HG02852 (cell line): ENCODE measurements at regions not wholly inside any gene's neighbourhood (a gene's known extent, or its start where the extent isn't known, plus 50 kb on each side); places are given as distances from the start of the nearest gene placed in this dataset.

Source experiments
- ATAC-seq: cut with Tn5 transposase; IDR thresholded peaks from one replicate; pipeline ENCODE4 v1.9.1; 2021; ENCODE audit warnings: mild to moderate bottlenecking, moderate library complexity; ENCODE audit not compliant: unreplicated experiment

DNA sequence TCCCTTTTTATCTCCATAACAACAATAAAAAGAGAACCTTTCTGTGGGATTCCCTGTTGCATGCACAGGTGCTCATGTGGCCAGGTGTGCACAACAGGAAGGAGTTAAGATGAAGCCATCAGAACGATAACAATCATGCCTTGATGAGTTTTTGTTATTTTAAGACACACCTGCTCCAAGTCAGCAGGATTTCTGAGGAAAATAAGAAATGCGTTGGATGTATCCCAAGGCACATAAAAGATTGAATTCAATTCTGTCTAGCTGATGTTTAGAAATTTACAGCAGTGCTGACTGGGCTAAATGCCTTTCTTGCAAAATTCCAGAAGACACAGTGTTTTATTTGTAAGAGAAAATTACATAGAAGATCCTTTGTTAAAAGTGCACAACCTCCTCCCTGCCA lies 1678.2 kb downstream of the ARAP2 start:
- ATAC-seq = no peak

DNA sequence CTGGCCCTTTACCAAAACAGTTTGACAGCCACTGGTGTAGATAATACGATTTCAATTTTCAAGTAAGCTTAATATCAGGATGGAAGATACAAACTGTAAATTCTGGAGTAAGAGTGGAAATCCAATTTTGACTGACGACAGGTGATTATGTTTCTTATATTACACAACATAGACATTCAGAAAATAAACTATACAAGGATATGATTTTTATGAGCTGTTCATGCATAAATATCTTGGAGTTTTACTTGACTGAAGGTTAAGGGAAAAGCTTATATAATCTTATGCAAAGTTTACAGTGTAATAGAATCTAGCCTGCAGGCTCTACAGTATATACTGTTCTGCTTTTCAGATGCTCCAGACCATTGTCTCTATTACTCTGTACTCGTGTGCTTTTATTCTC lies 1672.3 kb downstream of the ARAP2 start:
- no peak for ATAC-seq

- no peak for ATAC-seq
These were observed 1629.0 kb downstream of the ARAP2 start for GRCh38 chr4:34615315-34615714.

DNA sequence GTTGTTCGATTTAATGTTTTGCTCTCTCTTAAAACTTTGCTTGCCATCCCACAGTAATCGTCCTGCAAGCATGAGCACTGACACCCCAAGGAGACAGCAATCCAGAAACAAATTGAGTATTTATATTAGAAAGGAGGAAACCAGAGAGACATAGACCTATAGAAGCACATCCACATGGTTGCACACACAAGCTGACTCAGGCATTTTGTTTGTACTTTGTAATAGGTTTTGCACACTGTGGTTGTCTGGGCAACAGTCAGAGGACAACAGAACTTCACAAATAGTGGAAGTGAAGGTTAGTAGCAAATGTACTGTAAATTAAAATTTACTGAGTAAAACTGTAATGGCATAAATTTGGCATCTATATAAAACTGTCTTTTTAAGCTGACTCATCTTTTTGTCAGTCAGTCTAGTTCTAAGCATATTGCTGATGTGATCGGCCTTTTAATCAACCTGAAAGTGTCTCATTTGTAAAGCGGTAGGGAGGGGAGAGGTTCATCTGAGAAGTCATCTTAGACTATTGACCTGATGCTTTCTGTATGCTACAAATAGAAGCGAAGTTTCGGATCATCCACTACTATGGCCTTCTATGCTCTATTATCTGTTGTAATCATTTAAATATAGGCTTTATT lies 1624.7 kb downstream of the ARAP2 start:
- no peak for ATAC-seq

GRCh38 chr4:34628471-34628870 lies 1615.8 kb downstream of the ARAP2 start:
- no peak for ATAC-seq

GRCh38 chr4:34629451-34629850 lies 1614.9 kb downstream of the ARAP2 start:
- no peak for ATAC-seq

DNA sequence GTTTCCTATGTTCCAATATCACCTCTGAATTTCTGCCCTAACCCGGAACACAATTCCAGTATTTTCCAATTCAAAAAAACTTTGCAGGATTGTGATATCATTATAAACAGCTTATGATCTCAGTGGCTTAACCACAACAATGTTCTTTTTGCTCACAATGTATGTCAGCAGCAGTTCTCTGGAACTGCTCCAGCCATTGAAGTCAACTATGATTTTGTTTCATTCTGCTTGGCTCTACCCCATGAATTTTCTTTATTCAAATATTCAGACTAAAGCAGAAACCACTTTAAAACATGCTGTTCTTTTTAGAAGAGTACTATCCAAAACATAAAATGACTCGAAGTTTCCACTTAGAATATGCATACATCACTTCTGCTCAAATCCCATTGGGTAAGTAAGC lies 1611.1 kb downstream of the ARAP2 start:
- no peak for ATAC-seq

DNA sequence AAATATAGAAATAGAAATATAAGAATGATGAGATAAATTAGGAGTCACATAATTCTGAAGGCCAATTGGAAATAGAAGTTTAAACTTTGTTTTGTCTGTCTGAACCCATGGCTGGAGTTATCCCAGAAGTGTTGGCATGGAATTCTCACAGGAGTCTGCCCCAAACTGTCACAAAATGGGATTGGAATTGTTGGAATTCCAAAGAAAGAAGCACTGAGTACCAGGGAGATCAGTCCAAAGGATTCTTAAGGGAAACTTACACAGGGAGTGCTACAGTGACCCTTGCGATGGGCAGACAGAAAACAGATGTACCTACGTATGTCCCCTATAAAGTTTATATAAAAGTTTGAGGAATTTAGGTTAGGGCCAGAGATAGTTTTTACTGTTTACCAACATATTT lies 1607.7 kb downstream of the ARAP2 start:
- no peak for ATAC-seq

DNA sequence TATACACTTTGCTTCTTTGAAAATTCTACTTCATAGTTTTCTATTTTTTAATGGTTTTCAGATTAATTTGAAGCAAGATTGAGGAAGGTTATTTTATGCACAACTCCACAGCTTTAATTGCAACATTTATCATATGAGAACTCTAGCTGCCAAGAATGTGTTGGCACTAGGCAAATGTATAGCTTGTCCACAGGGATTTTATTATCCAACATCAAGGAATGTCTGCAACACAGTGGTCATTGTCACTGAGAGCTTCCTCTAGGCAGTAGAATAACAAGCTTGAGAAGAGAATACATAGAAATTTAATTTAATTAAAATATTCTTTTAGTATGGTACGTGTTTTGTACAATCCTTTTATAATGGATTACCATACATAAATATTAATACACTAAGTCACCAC lies 1600.8 kb downstream of the ARAP2 start:
- no peak for ATAC-seq

GRCh38 chr4:34644579-34645115 lies 1599.7 kb downstream of the ARAP2 start:
- no peak for ATAC-seq

DNA sequence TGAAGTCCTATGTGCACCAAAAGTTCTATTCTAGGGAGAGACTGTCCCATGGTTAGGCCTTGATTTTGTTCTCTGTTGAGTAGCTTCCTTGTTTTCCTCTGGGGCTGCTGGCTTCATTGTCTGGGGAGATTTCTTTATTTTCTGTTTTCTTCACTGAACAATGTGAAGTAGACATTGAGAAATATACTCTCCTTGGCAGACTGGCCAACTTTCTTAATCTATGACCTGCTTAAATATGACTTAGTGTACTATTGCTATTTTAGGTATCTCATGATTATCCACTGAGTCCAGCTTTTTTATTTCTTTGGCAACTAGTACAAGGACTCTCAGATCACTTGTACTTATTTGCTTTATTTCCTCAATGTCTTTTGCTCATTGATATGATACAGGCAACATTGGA lies 1594.6 kb downstream of the ARAP2 start:
- no peak for ATAC-seq

DNA sequence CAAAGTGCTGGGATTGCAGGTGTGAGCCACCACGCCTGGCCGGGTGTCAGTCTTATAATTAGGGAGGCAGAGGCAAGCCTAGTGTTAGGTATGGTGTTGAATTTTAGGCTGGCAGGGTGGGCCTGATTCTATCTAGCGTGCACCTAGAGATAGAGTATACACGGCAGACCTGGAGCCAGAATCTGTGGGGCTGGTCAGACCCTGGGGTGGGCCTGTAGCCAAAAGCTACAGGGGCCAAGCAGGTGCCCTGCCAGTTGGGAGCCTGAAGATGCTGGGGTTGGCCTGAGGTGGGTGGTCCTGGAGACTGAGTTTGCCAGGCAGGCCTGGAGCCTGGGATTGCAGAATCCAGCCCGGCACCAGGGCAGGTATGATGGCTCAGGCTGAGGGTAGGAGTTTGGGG lies 1580.3 kb downstream of the ARAP2 start:
- ATAC-seq = no peak

GRCh38 chr4:34676400-34676799 lies 1567.9 kb downstream of the ARAP2 start:
- ATAC-seq = no peak

DNA sequence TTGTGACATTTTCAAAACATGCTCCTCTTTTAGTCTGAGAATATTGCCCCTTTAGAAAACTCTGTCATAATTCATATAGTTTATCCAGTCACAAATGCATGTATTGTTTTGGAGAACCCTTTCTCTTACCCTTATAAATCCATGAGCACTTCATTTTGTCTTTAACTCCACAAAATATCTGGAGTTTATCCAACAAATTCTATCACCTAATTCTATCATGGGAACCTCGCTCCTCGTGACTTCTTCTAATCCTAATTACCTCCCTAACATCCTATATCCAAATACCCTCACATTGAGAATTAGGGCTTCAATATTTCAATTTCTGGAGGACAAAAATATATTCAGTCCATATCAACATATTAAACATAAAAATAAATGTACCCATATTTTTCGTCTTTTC lies 1565.9 kb downstream of the ARAP2 start:
- no peak for ATAC-seq

GRCh38 chr4:34679228-34679627 lies 1565.1 kb downstream of the ARAP2 start:
- no peak for ATAC-seq

DNA sequence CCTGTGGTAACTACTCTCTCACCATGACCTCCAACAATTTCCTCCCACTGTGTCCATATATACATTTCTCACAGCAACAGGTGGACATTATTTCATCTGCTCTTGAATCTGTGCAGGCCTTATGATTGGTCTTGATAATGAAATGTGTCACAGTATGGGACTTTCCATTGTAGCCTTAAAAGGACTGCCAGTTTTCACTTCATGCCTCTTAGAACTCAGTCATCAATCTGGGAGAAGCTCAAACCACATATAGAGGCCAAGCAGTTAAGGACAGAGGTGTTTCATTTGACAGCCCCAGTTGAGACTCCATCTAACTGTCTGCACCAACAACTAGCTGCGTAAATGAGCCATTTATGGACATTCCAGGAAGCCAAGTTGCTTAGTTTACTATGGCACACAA lies 1534.8 kb downstream of the ARAP2 start:
- no peak for ATAC-seq

DNA sequence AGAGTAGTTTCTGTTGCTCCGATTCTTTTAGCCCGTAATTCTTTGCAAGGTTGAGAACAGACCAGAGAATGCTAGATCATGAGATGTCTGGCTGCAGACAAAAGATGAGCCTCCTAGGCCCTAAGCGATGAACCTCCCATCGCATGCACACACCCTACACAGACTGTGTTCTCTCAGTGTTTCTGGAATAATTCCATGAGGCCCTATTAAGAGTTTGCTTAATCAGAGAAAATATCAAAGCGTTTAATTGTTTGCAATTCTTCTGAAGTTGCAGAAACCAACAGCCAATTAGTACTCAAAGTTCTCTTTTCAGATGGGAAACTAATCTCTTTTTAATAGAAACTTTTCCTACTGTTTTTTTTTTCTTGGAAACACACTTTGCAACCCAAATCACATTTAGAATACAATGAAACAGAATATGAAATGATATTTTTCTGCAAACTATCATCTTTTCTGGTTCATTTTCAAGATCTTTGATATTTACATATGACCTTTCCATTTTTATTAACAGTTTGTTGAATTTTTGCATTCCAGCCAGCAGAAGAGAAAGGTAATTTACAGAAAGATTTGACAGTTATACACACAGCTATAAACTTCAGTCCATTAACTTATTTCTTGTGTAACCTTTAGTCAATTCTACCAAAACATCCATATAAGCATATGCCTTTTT lies 1525.6 kb downstream of the ARAP2 start:
- no peak for ATAC-seq

DNA sequence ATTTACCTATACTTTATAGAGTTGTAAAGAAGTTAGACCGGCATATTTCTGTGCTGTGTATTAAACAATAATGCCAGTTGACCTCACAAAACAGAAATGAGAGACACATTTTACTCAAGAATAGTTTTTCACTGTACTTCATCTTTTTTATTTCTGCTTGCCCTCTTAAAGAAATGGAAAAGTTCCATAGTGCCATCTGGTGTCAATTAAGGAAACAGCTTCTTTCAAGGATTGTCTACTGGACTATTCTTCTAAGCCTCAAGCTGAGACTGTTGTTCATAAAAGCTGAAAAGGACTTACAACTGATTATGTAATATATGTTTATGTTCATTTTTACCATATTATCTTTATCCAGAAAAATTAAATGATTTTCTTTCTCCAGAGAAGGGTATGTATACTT lies 1523.7 kb downstream of the ARAP2 start:
- no peak for ATAC-seq

DNA sequence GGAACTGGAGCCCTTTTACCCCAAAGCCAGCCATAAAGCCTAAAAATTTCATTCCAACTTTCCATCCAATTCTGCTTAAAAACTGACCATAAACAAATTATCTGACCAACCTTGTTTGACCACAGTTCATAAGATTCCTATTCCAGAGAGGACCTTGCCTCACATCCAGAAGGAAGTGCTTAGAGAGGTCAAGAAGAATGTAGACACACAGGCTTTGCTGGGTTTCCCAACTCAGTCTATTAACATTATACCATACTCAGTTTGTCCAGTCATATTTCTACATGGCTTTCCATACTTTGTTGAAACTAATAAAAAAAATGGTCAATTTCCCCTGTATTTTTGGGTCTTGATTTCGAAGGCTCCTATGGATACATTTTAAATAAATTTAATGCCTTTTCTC lies 1522.5 kb downstream of the ARAP2 start:
- no peak for ATAC-seq

DNA sequence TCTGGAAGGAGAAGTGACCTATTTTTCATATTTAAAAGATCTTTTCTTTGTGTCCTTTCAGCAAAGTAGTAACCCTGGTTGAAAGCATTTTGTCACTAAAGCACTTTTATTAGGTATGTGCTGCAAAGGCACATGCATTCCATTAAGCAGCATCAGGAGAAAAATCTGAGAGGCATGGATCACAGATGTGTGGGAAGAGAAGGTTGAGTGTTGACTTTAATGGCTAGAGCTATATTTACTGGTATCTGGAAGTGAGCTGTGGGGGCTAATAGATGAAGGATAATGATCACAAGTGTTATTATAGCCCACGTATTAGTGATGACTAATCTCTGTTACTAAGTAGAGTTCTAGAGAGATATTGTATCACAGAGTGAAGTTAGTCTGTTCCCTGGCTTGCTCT lies 1520.7 kb downstream of the ARAP2 start:
- ATAC-seq = no peak

GRCh38 chr4:34724491-34724890 lies 1519.8 kb downstream of the ARAP2 start:
- no peak for ATAC-seq

- no peak for ATAC-seq
These were observed 1513.2 kb downstream of the ARAP2 start for GRCh38 chr4:34731070-34731469.
